ENCODE measurements at regions not wholly inside any gene's neighbourhood (a gene's known extent, or its start where the extent isn't known, plus 50 kb on each side); places are given as distances from the start of the nearest gene placed in this dataset.

DNA sequence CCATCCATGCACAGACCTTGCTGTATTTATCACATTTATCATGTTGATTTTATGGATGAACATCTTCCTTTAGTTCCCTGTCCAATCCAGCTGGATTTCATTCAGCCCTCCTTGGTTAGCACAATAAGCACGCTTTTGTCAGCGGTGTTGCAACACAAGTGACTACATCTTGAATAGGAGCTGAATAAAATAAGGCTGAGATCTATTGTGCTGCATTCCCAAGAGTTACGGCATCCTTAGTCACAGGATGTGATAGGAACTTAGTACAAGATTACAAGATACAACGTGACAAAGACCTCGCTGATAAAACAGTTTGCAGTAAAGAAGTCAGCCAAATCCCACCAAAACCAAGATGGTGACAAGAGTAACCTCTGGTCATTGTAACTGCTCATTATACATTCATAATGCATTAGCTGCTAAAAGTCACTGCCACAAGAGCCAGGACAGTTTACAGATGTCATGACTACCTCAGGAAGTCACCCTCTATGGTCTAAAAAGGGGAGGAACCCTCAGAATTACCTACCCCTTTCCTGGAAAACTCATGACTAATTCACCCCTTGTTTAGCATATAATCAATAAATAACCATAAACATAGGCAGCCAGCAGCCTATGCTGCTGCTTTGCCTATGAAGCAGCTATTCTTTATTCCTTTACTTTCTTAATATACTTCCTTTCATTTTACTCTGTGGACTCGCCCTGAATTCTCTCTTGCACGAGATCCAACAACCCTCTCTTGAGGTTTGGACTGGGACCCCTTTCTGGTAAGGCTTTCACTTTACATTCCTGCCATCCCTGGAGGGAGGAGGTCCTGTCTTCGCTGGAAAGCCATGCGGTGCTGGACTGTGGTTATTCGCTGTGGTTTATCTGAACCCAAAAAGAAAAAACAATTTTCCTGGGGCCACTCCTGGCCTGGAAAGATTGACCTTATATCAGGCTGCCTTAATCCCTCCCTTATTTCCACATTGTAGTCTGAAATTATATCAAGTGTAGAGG, 522.6 kb upstream of the AMELY start:
- Mint-ChIP-seq H3K27ac (no peak overlapping the region), H3K4me3 (no peak overlapping the region), H3K9me3 (peaks cover 0 to 20% (median 0%) of the 10 kb centered on the region in 11 donors), H3K4me1 (no peaks in the 10 kb centered on the region), H3K27me3 (peaks cover 0 to 9% (median 0%) of the 10 kb centered on the region in 5 donors), H3K36me3 (no peaks in the 10 kb centered on the region)
- no peaks in the 10 kb centered on the region for H3K9me3 ChIP-seq (ENCODE audit: control insufficient read depth in 2 of 3, low read length in 3 of 3)
- DNase-seq, result no peak
- H3K4me1 ChIP-seq (ENCODE audit: control insufficient read depth in 2 of 2, insufficient read depth in 2 of 2, low read length in 2 of 2), result no peaks in the 10 kb centered on the region
- no peaks in the 10 kb centered on the region for H3K36me3 ChIP-seq (ENCODE audit: control insufficient read depth in 2 of 3, insufficient read depth in 3 of 3, low read length in 3 of 3)
- no peak overlapping the region for H3K27ac ChIP-seq (ENCODE audit: low read depth, low read length)
- ChIA-PET CTCF (no interaction called here), POLR2A (no interaction called here)
- no peak overlapping the region for H3K4me3 ChIP-seq (ENCODE audit: low read length)
- intact Hi-C loops (cut with micrococcal nuclease), result no loop called here
- no peak for ATAC-seq
- no peaks in the 10 kb centered on the region for H3K27me3 ChIP-seq (ENCODE audit: control insufficient read depth in 2 of 2, insufficient read depth in 2 of 2, low read length in 2 of 2)

GRCh38 chrY:7419165-7419564, 507.6 kb upstream of the AMELY start:
- no peak for DNase-seq
- no peaks in the 10 kb centered on the region for H3K27me3 Mint-ChIP-seq
- intact Hi-C loops (cut with micrococcal nuclease), result no loop called here
- Histone ChIP-seq H3K4me1 (ENCODE audit: control insufficient read depth in 2 of 2, insufficient read depth in 2 of 2, low read length in 2 of 2) (no peaks in the 10 kb centered on the region), H3K27ac (ENCODE audit: low read depth, low read length) (no peak overlapping the region), H3K36me3 (ENCODE audit: control insufficient read depth in 2 of 3, insufficient read depth in 3 of 3, low read length in 3 of 3) (no peaks in the 10 kb centered on the region), H3K9me3 (ENCODE audit: control insufficient read depth in 2 of 3, low read length in 3 of 3) (no peaks in the 10 kb centered on the region), H3K27me3 (ENCODE audit: control insufficient read depth in 2 of 2, insufficient read depth in 2 of 2, low read length in 2 of 2) (no peaks in the 10 kb centered on the region), H3K4me3 (ENCODE audit: low read length) (no peak overlapping the region)
- CTCF ChIA-PET, result no interaction called here
- no peaks in the 10 kb centered on the region for H3K36me3 Mint-ChIP-seq
- ATAC-seq, result no peak
- POLR2A ChIA-PET, result no interaction called here
- no peaks in the 10 kb centered on the region for H3K4me1 Mint-ChIP-seq
- no peak overlapping the region for H3K4me3 Mint-ChIP-seq
- H3K9me3 Mint-ChIP-seq, result peaks cover 0 to 3% (median 0%) of the 10 kb centered on the region in 11 donors
- no peak overlapping the region for H3K27ac Mint-ChIP-seq

- DNase-seq, result no peak
- Mint-ChIP-seq H3K4me3 (no peak overlapping the region), H3K4me1 (no peaks in the 10 kb centered on the region), H3K27me3 (no peaks in the 10 kb centered on the region), H3K36me3 (no peaks in the 10 kb centered on the region), H3K27ac (no peak overlapping the region), H3K9me3 (peaks cover 0 to 3% (median 0%) of the 10 kb centered on the region in 11 donors)
- ATAC-seq, result no peak
- Histone ChIP-seq H3K4me3 (ENCODE audit: low read length) (no peak overlapping the region), H3K9me3 (ENCODE audit: control insufficient read depth in 2 of 3, low read length in 3 of 3) (no peaks in the 10 kb centered on the region), H3K27ac (ENCODE audit: low read depth, low read length) (no peak overlapping the region), H3K27me3 (ENCODE audit: control insufficient read depth in 2 of 2, insufficient read depth in 2 of 2, low read length in 2 of 2) (no peaks in the 10 kb centered on the region), H3K4me1 (ENCODE audit: control insufficient read depth in 2 of 2, insufficient read depth in 2 of 2, low read length in 2 of 2) (no peaks in the 10 kb centered on the region), H3K36me3 (ENCODE audit: control insufficient read depth in 2 of 3, insufficient read depth in 3 of 3, low read length in 3 of 3) (no peaks in the 10 kb centered on the region)
- ChIA-PET CTCF (no interaction called here), POLR2A (no interaction called here)
- intact Hi-C loops (cut with micrococcal nuclease), result no loop called here
Measured at GRCh38 chrY:7417946-7418345, 506.4 kb upstream of the AMELY start.

DNA sequence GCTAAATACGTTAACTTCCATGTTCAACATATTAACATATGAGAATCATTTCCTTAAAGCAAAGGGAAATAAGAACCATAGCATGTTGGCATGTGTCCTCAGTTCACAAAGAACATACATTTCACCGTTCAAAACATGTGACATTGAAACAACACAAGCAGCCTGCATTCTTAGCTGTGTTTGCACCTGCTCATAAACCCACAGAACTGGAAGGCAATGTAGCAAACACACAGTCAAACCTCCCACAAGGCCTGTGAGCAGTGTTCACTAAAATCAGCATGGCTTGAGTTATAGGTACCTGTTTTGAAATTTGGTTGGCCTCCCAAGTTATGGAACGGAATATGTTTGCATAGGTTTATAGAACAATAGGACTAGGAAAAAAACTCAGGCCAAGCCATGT, 504.9 kb upstream of the AMELY start:
- no peaks in the 10 kb centered on the region for H3K36me3 ChIP-seq (ENCODE audit: control insufficient read depth in 2 of 3, insufficient read depth in 3 of 3, low read length in 3 of 3)
- no peaks in the 10 kb centered on the region for H3K27me3 Mint-ChIP-seq
- no peak overlapping the region for H3K27ac ChIP-seq (ENCODE audit: low read depth, low read length)
- no peaks in the 10 kb centered on the region for H3K4me1 ChIP-seq (ENCODE audit: control insufficient read depth in 2 of 2, insufficient read depth in 2 of 2, low read length in 2 of 2)
- H3K4me3 Mint-ChIP-seq, result no peak overlapping the region
- H3K27ac Mint-ChIP-seq, result no peak overlapping the region
- H3K4me3 ChIP-seq (ENCODE audit: low read length), result no peak overlapping the region
- H3K9me3 Mint-ChIP-seq, result peaks cover 0 to 3% (median 0%) of the 10 kb centered on the region in 11 donors
- no peaks in the 10 kb centered on the region for H3K9me3 ChIP-seq (ENCODE audit: control insufficient read depth in 2 of 3, low read length in 3 of 3)
- H3K4me1 Mint-ChIP-seq, result no peaks in the 10 kb centered on the region
- no peaks in the 10 kb centered on the region for H3K27me3 ChIP-seq (ENCODE audit: control insufficient read depth in 2 of 2, insufficient read depth in 2 of 2, low read length in 2 of 2)
- ChIA-PET POLR2A (no interaction called here), CTCF (no interaction called here)
- no peak for ATAC-seq
- intact Hi-C loops (cut with micrococcal nuclease), result no loop called here
- DNase-seq, result no peak
- H3K36me3 Mint-ChIP-seq, result no peaks in the 10 kb centered on the region

GRCh38 chrY:7415157-7415633, 503.6 kb upstream of the AMELY start:
- intact Hi-C loops (cut with micrococcal nuclease), result no loop called here
- Histone ChIP-seq H3K9me3 (ENCODE audit: control insufficient read depth in 2 of 3, low read length in 3 of 3) (no peaks in the 10 kb centered on the region), H3K4me1 (ENCODE audit: control insufficient read depth in 2 of 2, insufficient read depth in 2 of 2, low read length in 2 of 2) (no peaks in the 10 kb centered on the region), H3K36me3 (ENCODE audit: control insufficient read depth in 2 of 3, insufficient read depth in 3 of 3, low read length in 3 of 3) (no peaks in the 10 kb centered on the region), H3K4me3 (ENCODE audit: low read length) (no peak overlapping the region), H3K27ac (ENCODE audit: low read depth, low read length) (no peak overlapping the region), H3K27me3 (ENCODE audit: control insufficient read depth in 2 of 2, insufficient read depth in 2 of 2, low read length in 2 of 2) (no peaks in the 10 kb centered on the region)
- Mint-ChIP-seq H3K36me3 (peaks cover 0 to 3% (median 0%) of the 10 kb centered on the region in 5 donors), H3K27ac (no peak overlapping the region), H3K4me3 (no peak overlapping the region), H3K9me3 (peaks cover 0 to 7% (median 0%) of the 10 kb centered on the region in 11 donors), H3K4me1 (no peaks in the 10 kb centered on the region), H3K27me3 (no peaks in the 10 kb centered on the region)
- ChIA-PET POLR2A (no interaction called here), CTCF (no interaction called here)
- ATAC-seq (no peak), DNase-seq (no peak)

GRCh38 chrY:7390056-7390455, 478.5 kb upstream of the AMELY start:
- no peak overlapping the region for H3K4me3 ChIP-seq (ENCODE audit: low read length)
- peaks cover 0 to 43% (median 3%) of the 10 kb centered on the region in 11 donors for H3K9me3 Mint-ChIP-seq
- H3K27ac Mint-ChIP-seq, result no peak overlapping the region
- H3K4me3 Mint-ChIP-seq, result no peak overlapping the region
- no peaks in the 10 kb centered on the region for H3K4me1 Mint-ChIP-seq
- ChIA-PET CTCF (no interaction called here), POLR2A (no interaction called here)
- H3K36me3 Mint-ChIP-seq, result peaks cover 0 to 44% (median 9%) of the 10 kb centered on the region in 5 donors
- intact Hi-C loops (cut with micrococcal nuclease), result no loop called here
- H3K9me3 ChIP-seq (ENCODE audit: control insufficient read depth in 2 of 3, low read length in 3 of 3), result peaks cover 0 to 11% (median 6%) of the 10 kb centered on the region in 3 experiments
- no peaks in the 10 kb centered on the region for H3K27me3 Mint-ChIP-seq
- no peak for DNase-seq
- no peaks in the 10 kb centered on the region for H3K36me3 ChIP-seq (ENCODE audit: control insufficient read depth in 2 of 3, insufficient read depth in 3 of 3, low read length in 3 of 3)
- H3K27me3 ChIP-seq (ENCODE audit: control insufficient read depth in 2 of 2, insufficient read depth in 2 of 2, low read length in 2 of 2), result no peaks in the 10 kb centered on the region
- H3K27ac ChIP-seq (ENCODE audit: low read depth, low read length), result no peak overlapping the region
- no peak for ATAC-seq
- no peaks in the 10 kb centered on the region for H3K4me1 ChIP-seq (ENCODE audit: control insufficient read depth in 2 of 2, insufficient read depth in 2 of 2, low read length in 2 of 2)

GRCh38 chrY:7382988-7383387, 471.4 kb upstream of the AMELY start:
- no peaks in the 10 kb centered on the region for H3K36me3 ChIP-seq (ENCODE audit: control insufficient read depth in 2 of 3, insufficient read depth in 3 of 3, low read length in 3 of 3)
- no peaks in the 10 kb centered on the region for H3K9me3 ChIP-seq (ENCODE audit: control insufficient read depth in 2 of 3, low read length in 3 of 3)
- Mint-ChIP-seq H3K4me1 (peaks cover 0 to 28% (median 5%) of the 10 kb centered on the region in 7 donors), H3K36me3 (peaks cover 0 to 36% (median 0%) of the 10 kb centered on the region in 5 donors), H3K4me3 (no peak overlapping the region), H3K27me3 (no peaks in the 10 kb centered on the region), H3K27ac (peak overlapping the region in 5 of 9 donors; percentile 32 to 84 (median 65)), H3K9me3 (no peaks in the 10 kb centered on the region)
- intact Hi-C loops (cut with micrococcal nuclease), result no loop called here
- ChIA-PET POLR2A (no interaction called here), CTCF (no interaction called here)
- H3K27ac ChIP-seq (ENCODE audit: low read depth, low read length), result no peak overlapping the region
- DNase-seq (no peak), ATAC-seq (no peak)
- no peaks in the 10 kb centered on the region for H3K4me1 ChIP-seq (ENCODE audit: control insufficient read depth in 2 of 2, insufficient read depth in 2 of 2, low read length in 2 of 2)
- no peak overlapping the region for H3K4me3 ChIP-seq (ENCODE audit: low read length)
- no peaks in the 10 kb centered on the region for H3K27me3 ChIP-seq (ENCODE audit: control insufficient read depth in 2 of 2, insufficient read depth in 2 of 2, low read length in 2 of 2)
